ENCODE measurements at regions not wholly inside any gene's neighbourhood (a gene's known extent, or its start where the extent isn't known, plus 50 kb on each side); places are given as distances from the start of the nearest gene placed in this dataset.

- Mint-ChIP-seq H3K9me3 (no peaks in the 10 kb centered on the region), H3K27me3 (ENCODE audit: low read depth) (peaks cover 33% of the 10 kb centered on the region), H3K4me1 (peaks cover 14% of the 10 kb centered on the region), H3K36me3 (no peaks in the 10 kb centered on the region), H3K4me3 (no peak overlapping the region), H3K27ac (no peak overlapping the region)
- TF ChIP-seq CTCF (IDR thresholded peaks at IDR 0.05; ENCODE audit: unreplicated experiment): no peak
- DNase-seq (ENCODE audit: low spot score in 2 of 2, unreplicated experiment in 2 of 2): no peak
These were observed 63.2 kb upstream of the TMEM17 start for GRCh38 chr2:62568983-62569837.

- peaks cover 8% of the 10 kb centered on the region for H3K4me1 Mint-ChIP-seq
- no peaks in the 10 kb centered on the region for H3K9me3 Mint-ChIP-seq
- no peak overlapping the region for H3K27ac Mint-ChIP-seq
- TF ChIP-seq CTCF (IDR thresholded peaks at IDR 0.05; ENCODE audit: unreplicated experiment): no peak
- H3K27me3 Mint-ChIP-seq (ENCODE audit: low read depth): peaks cover 33% of the 10 kb centered on the region
- no peak for DNase-seq (ENCODE audit: low spot score in 2 of 2, unreplicated experiment in 2 of 2)
- no peaks in the 10 kb centered on the region for H3K36me3 Mint-ChIP-seq
- H3K4me3 Mint-ChIP-seq: no peak overlapping the region
These were observed 62.1 kb upstream of the TMEM17 start for GRCh38 chr2:62568074-62568473.

GRCh38 chr2:62567669-62568068 lies 61.7 kb upstream of the TMEM17 start:
- peaks cover 29% of the 10 kb centered on the region for H3K27me3 Mint-ChIP-seq (ENCODE audit: low read depth)
- H3K4me3 Mint-ChIP-seq: no peak overlapping the region
- no peak for DNase-seq (ENCODE audit: low spot score in 2 of 2, unreplicated experiment in 2 of 2)
- no peaks in the 10 kb centered on the region for H3K36me3 Mint-ChIP-seq
- peaks cover 8% of the 10 kb centered on the region for H3K4me1 Mint-ChIP-seq
- no peak for TF ChIP-seq CTCF (IDR thresholded peaks at IDR 0.05; ENCODE audit: unreplicated experiment)
- no peak overlapping the region for H3K27ac Mint-ChIP-seq
- no peaks in the 10 kb centered on the region for H3K9me3 Mint-ChIP-seq

GRCh38 chr2:62566847-62567246 lies 60.9 kb upstream of the TMEM17 start:
- H3K4me3 Mint-ChIP-seq: no peak overlapping the region
- peaks cover 8% of the 10 kb centered on the region for H3K4me1 Mint-ChIP-seq
- H3K27ac Mint-ChIP-seq: no peak overlapping the region
- no peaks in the 10 kb centered on the region for H3K36me3 Mint-ChIP-seq
- TF ChIP-seq CTCF (IDR thresholded peaks at IDR 0.05; ENCODE audit: unreplicated experiment): no peak
- no peak for DNase-seq (ENCODE audit: low spot score in 2 of 2, unreplicated experiment in 2 of 2)
- H3K27me3 Mint-ChIP-seq (ENCODE audit: low read depth): peaks cover 21% of the 10 kb centered on the region
- H3K9me3 Mint-ChIP-seq: no peaks in the 10 kb centered on the region

GRCh38 chr2:62565309-62565908 lies 59.4 kb upstream of the TMEM17 start:
- Mint-ChIP-seq H3K4me1 (no peaks in the 10 kb centered on the region), H3K27me3 (ENCODE audit: low read depth) (peaks cover 10% of the 10 kb centered on the region), H3K36me3 (no peaks in the 10 kb centered on the region), H3K4me3 (no peak overlapping the region), H3K27ac (no peak overlapping the region), H3K9me3 (no peaks in the 10 kb centered on the region)
- DNase-seq (ENCODE audit: low spot score in 2 of 2, unreplicated experiment in 2 of 2): no peak
- no peak for TF ChIP-seq CTCF (IDR thresholded peaks at IDR 0.05; ENCODE audit: unreplicated experiment)
